ENCODE measurements at regions not wholly inside any gene's neighbourhood (a gene's known extent, or its start where the extent isn't known, plus 50 kb on each side); places are given as distances from the start of the nearest gene placed in this dataset.

DNA sequence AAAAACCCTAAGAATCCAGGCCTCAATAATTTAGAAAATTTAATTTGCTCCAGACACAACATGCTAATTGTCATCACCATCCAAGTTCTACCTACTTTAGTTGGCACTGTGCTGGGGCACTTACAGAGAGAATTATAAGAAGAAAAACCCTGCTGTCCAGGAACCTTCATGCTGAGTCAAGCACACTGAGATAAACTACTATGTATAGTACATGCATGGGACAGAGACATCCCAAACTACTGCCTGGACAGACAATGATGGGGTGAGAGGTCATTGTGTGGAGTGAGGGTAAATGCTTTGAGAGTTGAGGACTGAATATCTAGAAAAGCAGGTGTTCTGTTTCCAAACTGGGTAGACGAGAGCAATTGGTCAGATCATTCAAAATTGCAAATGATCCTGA is 135.3 kb upstream of the CTTNBP2NL start:
- no peak overlapping the region for H2AFZ ChIP-seq
- ChIA-PET CTCF (no interaction called here), POLR2A (ENCODE audit: unreplicated experiment) (no interaction called here)
- H3K4me2 ChIP-seq: no peak overlapping the region
- no peak overlapping the region for H3K4me3 ChIP-seq
- H4K20me1 ChIP-seq (ENCODE audit: insufficient read depth): no peaks in the 10 kb centered on the region
- DNase-seq: no peak
- peaks cover 51% of the 10 kb centered on the region; the same call in 1 of the 2 replicates for H3K27me3 ChIP-seq (ENCODE audit: insufficient read depth, low read depth)
- no peaks in the 10 kb centered on the region for H3K9me3 ChIP-seq (ENCODE audit: insufficient read depth, low read depth)
- H3K27ac ChIP-seq: no peak overlapping the region
- no peaks in the 10 kb centered on the region for H3F3A ChIP-seq (ENCODE audit: insufficient read depth, low read depth)
- TF ChIP-seq, protein P1, sequence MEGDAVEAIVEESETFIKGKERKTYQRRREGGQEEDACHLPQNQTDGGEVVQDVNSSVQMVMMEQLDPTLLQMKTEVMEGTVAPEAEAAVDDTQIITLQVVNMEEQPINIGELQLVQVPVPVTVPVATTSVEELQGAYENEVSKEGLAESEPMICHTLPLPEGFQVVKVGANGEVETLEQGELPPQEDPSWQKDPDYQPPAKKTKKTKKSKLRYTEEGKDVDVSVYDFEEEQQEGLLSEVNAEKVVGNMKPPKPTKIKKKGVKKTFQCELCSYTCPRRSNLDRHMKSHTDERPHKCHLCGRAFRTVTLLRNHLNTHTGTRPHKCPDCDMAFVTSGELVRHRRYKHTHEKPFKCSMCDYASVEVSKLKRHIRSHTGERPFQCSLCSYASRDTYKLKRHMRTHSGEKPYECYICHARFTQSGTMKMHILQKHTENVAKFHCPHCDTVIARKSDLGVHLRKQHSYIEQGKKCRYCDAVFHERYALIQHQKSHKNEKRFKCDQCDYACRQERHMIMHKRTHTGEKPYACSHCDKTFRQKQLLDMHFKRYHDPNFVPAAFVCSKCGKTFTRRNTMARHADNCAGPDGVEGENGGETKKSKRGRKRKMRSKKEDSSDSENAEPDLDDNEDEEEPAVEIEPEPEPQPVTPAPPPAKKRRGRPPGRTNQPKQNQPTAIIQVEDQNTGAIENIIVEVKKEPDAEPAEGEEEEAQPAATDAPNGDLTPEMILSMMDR (conservative IDR thresholded peaks at IDR 0.05): no peak
- TF ChIP-seq EZH2 (IDR thresholded peaks at IDR 0.05; ENCODE audit: low read depth): no peak
- no TSS peak for BruUV-seq (replicated peaks)
- no peaks in the 10 kb centered on the region for H3K79me2 ChIP-seq (ENCODE audit: low read depth)
- intact Hi-C loops (cut with micrococcal nuclease; ENCODE audit: unreplicated experiment): no loop called here
- no peaks in the 10 kb centered on the region for H3K4me1 ChIP-seq (replicated peaks; ENCODE audit: insufficient read depth)
- no peaks in the 10 kb centered on the region for H3K9me2 ChIP-seq (ENCODE audit: insufficient read depth)
- no peaks in the 10 kb centered on the region for H3K36me3 ChIP-seq (ENCODE audit: low read depth)

GRCh38 chr1:112262316-112262715 is 133.7 kb upstream of the CTTNBP2NL start:
- no peak overlapping the region for H3K4me2 ChIP-seq
- H3K27me3 ChIP-seq (ENCODE audit: insufficient read depth, low read depth): peaks cover 37% of the 10 kb centered on the region; the same call in 1 of the 2 replicates
- no peaks in the 10 kb centered on the region for H3K36me3 ChIP-seq (ENCODE audit: low read depth)
- H3K4me1 ChIP-seq (replicated peaks; ENCODE audit: insufficient read depth): no peaks in the 10 kb centered on the region
- CTCF ChIA-PET: no interaction called here
- H2AFZ ChIP-seq: no peak overlapping the region
- no peak for TF ChIP-seq EZH2 (IDR thresholded peaks at IDR 0.05; ENCODE audit: low read depth)
- TF ChIP-seq, protein P1 (conservative IDR thresholded peaks at IDR 0.05): no peak
- POLR2A ChIA-PET (ENCODE audit: unreplicated experiment): no interaction called here
- no peaks in the 10 kb centered on the region for H3K9me3 ChIP-seq (ENCODE audit: insufficient read depth, low read depth)
- H3K4me3 ChIP-seq: no peak overlapping the region
- no peak for DNase-seq
- BruUV-seq (replicated peaks): no TSS peak
- H3K27ac ChIP-seq: no peak overlapping the region
- H3F3A ChIP-seq (ENCODE audit: insufficient read depth, low read depth): no peaks in the 10 kb centered on the region
- H4K20me1 ChIP-seq (ENCODE audit: insufficient read depth): no peaks in the 10 kb centered on the region
- no peaks in the 10 kb centered on the region for H3K9me2 ChIP-seq (ENCODE audit: insufficient read depth)
- H3K79me2 ChIP-seq (ENCODE audit: low read depth): no peaks in the 10 kb centered on the region
- intact Hi-C loops (cut with micrococcal nuclease; ENCODE audit: unreplicated experiment): no loop called here

GRCh38 chr1:112263042-112263441 is 133.0 kb upstream of the CTTNBP2NL start:
- no peaks in the 10 kb centered on the region for H3K36me3 ChIP-seq (ENCODE audit: low read depth)
- H3K27me3 ChIP-seq (ENCODE audit: insufficient read depth, low read depth): peaks cover 33% of the 10 kb centered on the region; the same call in 1 of the 2 replicates
- H4K20me1 ChIP-seq (ENCODE audit: insufficient read depth): no peaks in the 10 kb centered on the region
- intact Hi-C loops (cut with micrococcal nuclease; ENCODE audit: unreplicated experiment): no loop called here
- no peak overlapping the region for H3K4me3 ChIP-seq
- H3K27ac ChIP-seq: no peak overlapping the region
- H2AFZ ChIP-seq: no peak overlapping the region
- H3K9me3 ChIP-seq (ENCODE audit: insufficient read depth, low read depth): no peaks in the 10 kb centered on the region
- no peaks in the 10 kb centered on the region for H3F3A ChIP-seq (ENCODE audit: insufficient read depth, low read depth)
- DNase-seq: no peak
- H3K4me1 ChIP-seq (replicated peaks; ENCODE audit: insufficient read depth): no peaks in the 10 kb centered on the region
- BruUV-seq (replicated peaks): no TSS peak
- ChIA-PET CTCF (no interaction called here), POLR2A (ENCODE audit: unreplicated experiment) (no interaction called here)
- TF ChIP-seq, protein P1 (conservative IDR thresholded peaks at IDR 0.05): no peak
- TF ChIP-seq EZH2 (IDR thresholded peaks at IDR 0.05; ENCODE audit: low read depth): no peak
- no peak overlapping the region for H3K4me2 ChIP-seq
- H3K79me2 ChIP-seq (ENCODE audit: low read depth): no peaks in the 10 kb centered on the region
- no peaks in the 10 kb centered on the region for H3K9me2 ChIP-seq (ENCODE audit: insufficient read depth)
